NB4 (cell line): ENCODE measurements at regions not wholly inside any gene's neighbourhood (a gene's known extent, or its start where the extent isn't known, plus 50 kb on each side); places are given as distances from the start of the nearest gene placed in this dataset.

Experiments used
- TF ChIP-seq, protein P1 (sequence below): IDR thresholded peaks from 2 replicates; pipeline ENCODE4 v1.6.1; 2011; ENCODE audit warnings: low read depth, low read length
- TF ChIP-seq, protein P2 (sequence below): IDR thresholded peaks from one replicate; pipeline ENCODE4 v1.5.1; 2012; ENCODE audit warnings: low read depth, low read length

DNA sequence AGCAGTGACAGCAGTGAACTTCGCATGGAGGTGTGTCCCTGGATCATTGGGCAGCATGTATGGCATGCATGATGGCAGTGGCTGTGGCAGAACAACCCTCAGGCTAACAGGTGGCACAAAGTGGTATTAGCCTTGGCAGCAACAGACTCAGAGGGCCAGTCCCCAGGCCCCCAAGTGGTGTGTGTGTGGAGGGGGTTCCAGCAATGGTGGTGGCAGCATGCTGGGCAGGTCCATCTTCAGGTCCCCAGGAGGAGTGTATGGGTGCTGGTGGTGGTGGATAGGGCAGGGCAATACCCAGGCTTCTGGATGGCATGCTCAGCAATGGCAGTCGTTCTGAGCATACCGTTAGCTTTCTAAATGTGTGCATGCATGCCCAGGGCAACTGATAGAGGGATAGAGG lies 923.7 kb downstream of the PDHA2 start:
- TF ChIP-seq, protein P1, sequence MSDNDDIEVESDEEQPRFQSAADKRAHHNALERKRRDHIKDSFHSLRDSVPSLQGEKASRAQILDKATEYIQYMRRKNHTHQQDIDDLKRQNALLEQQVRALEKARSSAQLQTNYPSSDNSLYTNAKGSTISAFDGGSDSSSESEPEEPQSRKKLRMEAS: no peak
- TF ChIP-seq, protein P2, sequence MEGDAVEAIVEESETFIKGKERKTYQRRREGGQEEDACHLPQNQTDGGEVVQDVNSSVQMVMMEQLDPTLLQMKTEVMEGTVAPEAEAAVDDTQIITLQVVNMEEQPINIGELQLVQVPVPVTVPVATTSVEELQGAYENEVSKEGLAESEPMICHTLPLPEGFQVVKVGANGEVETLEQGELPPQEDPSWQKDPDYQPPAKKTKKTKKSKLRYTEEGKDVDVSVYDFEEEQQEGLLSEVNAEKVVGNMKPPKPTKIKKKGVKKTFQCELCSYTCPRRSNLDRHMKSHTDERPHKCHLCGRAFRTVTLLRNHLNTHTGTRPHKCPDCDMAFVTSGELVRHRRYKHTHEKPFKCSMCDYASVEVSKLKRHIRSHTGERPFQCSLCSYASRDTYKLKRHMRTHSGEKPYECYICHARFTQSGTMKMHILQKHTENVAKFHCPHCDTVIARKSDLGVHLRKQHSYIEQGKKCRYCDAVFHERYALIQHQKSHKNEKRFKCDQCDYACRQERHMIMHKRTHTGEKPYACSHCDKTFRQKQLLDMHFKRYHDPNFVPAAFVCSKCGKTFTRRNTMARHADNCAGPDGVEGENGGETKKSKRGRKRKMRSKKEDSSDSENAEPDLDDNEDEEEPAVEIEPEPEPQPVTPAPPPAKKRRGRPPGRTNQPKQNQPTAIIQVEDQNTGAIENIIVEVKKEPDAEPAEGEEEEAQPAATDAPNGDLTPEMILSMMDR: no peak
